Mesendoderm (in vitro differentiated cells): ENCODE measurements at regions not wholly inside any gene's neighbourhood (a gene's known extent, or its start where the extent isn't known, plus 50 kb on each side); places are given as distances from the start of the nearest gene placed in this dataset.

ENCODE experiments used
- DNase-seq: peaks from one replicate; pipeline ENCODE4 v3.0.0; 2013
- H2AK5ac ChIP-seq: 2 replicates; pipeline ENCODE4 v1.6.1; 2013; ENCODE audit warnings: low read length, inconsistent platforms
- H2BK120ac ChIP-seq: 2 replicates; pipeline ENCODE4 v1.6.1; 2013; ENCODE audit warnings: low read depth, mild to moderate bottlenecking, low read length, moderate library complexity, mixed read lengths
- H2BK15ac ChIP-seq: replicated peaks from 2 replicates; pipeline ENCODE4 v1.6.1; 2013; ENCODE audit warnings: low read depth, mild to moderate bottlenecking, moderate library complexity
- H2BK5ac ChIP-seq: 2 replicates; pipeline ENCODE4 v1.6.1; 2013; ENCODE audit warnings: low read length, inconsistent platforms
- H3K18ac ChIP-seq: 2 replicates; pipeline ENCODE4 v1.6.1; 2013; ENCODE audit warnings: mild to moderate bottlenecking, low read length, mixed read lengths
- H3K23ac ChIP-seq: one replicate; pipeline ENCODE4 v1.6.1; 2013; ENCODE audit warnings: low read length
- H3K27ac ChIP-seq: 2 replicates; pipeline ENCODE4 v1.5.1; 2013; ENCODE audit warnings: low read depth, mild to moderate bottlenecking, inconsistent platforms, low read length, moderate library complexity
- H3K27me3 ChIP-seq: 2 replicates; pipeline ENCODE4 v1.6.1; 2013; ENCODE audit warnings: low read length, control low read depth, mild to moderate bottlenecking, inconsistent platforms; ENCODE audit not compliant: insufficient read depth, poor library complexity
- H3K36me3 ChIP-seq: 2 replicates; pipeline ENCODE4 v1.6.1; 2013; ENCODE audit warnings: low read length, inconsistent platforms; ENCODE audit not compliant: control insufficient read depth, insufficient read depth
- H3K4ac ChIP-seq: one replicate; pipeline ENCODE4 v1.6.1; 2013; ENCODE audit warnings: low read depth, mild to moderate bottlenecking, low read length, moderate library complexity
- H3K4me1 ChIP-seq: 2 replicates; pipeline ENCODE4 v1.6.1; 2013; ENCODE audit warnings: low read depth, low read length, inconsistent platforms; ENCODE audit not compliant: control insufficient read depth
- H3K4me2 ChIP-seq: 2 replicates; pipeline ENCODE4 v1.6.1; 2013; ENCODE audit warnings: low read length
- H3K4me3 ChIP-seq: 2 replicates; pipeline ENCODE4 v1.5.1; 2013; ENCODE audit warnings: mild to moderate bottlenecking, low read length
- H3K56ac ChIP-seq: one replicate; pipeline ENCODE4 v1.6.1; 2013; ENCODE audit warnings: low read length
- H3K79me1 ChIP-seq: 2 replicates; pipeline ENCODE4 v1.6.1; 2013; ENCODE audit warnings: low read length, inconsistent platforms
- H3K79me2 ChIP-seq: 2 replicates; pipeline ENCODE4 v1.6.1; 2013; ENCODE audit warnings: mild to moderate bottlenecking, low read length; ENCODE audit not compliant: control insufficient read depth, insufficient read depth
- H3K9ac ChIP-seq: 2 replicates; pipeline ENCODE4 v1.6.1; 2013; ENCODE audit warnings: low read length, inconsistent platforms
- H4K5ac ChIP-seq: one replicate; pipeline ENCODE4 v1.6.1; 2013; ENCODE audit warnings: low read length
- H4K8ac ChIP-seq: one replicate; pipeline ENCODE4 v1.6.1; 2013; ENCODE audit warnings: low read depth, mild to moderate bottlenecking, control low read depth, low read length, moderate library complexity
- WGBS: extraction: QIAGEN DNeasy Blood & Tissue Kit; methylation state at CpG from one replicate; pipeline ENCODE4 v1.1.7; 2013; ENCODE audit warnings: low lambda C conversion rate, missing lambda C conversion rate; ENCODE audit not compliant: insufficient coverage; ENCODE audit errors: extremely low coverage; 5-methylcytosine and 5-hydroxymethylcytosine counted together

- peak overlapping the region; percentile 20 for H3K4me2 ChIP-seq
- no peak overlapping the region for H4K5ac ChIP-seq
- no peak overlapping the region for H4K8ac ChIP-seq
- peak overlapping the region; percentile 1 for H3K56ac ChIP-seq
- no peak overlapping the region for H3K23ac ChIP-seq
- no peak overlapping the region for H2BK120ac ChIP-seq
- H2BK15ac ChIP-seq, result no peak overlapping the region
- H3K18ac ChIP-seq, result no peak overlapping the region
- H3K27me3 ChIP-seq, result no peaks in the 10 kb centered on the region
- no CpG with 5 or more reads among the region's 7 CpGs for WGBS
- H3K4me3 ChIP-seq, result no peak overlapping the region
- no peak overlapping the region for H2BK5ac ChIP-seq
- DNase-seq, result no peak
- H3K79me1 ChIP-seq, result no peaks in the 10 kb centered on the region
- H3K79me2 ChIP-seq, result no peaks in the 10 kb centered on the region
- no peaks in the 10 kb centered on the region for H3K4me1 ChIP-seq
- H3K36me3 ChIP-seq, result no peaks in the 10 kb centered on the region
- no peak overlapping the region for H3K4ac ChIP-seq
- no peak overlapping the region for H2AK5ac ChIP-seq
- H3K27ac ChIP-seq, result no peak overlapping the region
- H3K9ac ChIP-seq, result peak overlapping the region; percentile 3
Observed at GRCh38 chr13:94968757-94969086, 256.4 kb upstream of the SOX21 start.

- no peaks in the 10 kb centered on the region for H3K36me3 ChIP-seq
- no peak overlapping the region for H3K18ac ChIP-seq
- H3K4ac ChIP-seq, result no peak overlapping the region
- peak overlapping the region; percentile 78 for H3K56ac ChIP-seq
- no peak overlapping the region for H4K8ac ChIP-seq
- H3K9ac ChIP-seq, result peak overlapping the region; percentile 46
- no peak overlapping the region for H2BK5ac ChIP-seq
- DNase-seq, result peak; percentile 74
- no peak overlapping the region for H4K5ac ChIP-seq
- no peak overlapping the region for H3K27ac ChIP-seq
- H2BK15ac ChIP-seq, result no peak overlapping the region
- H3K4me1 ChIP-seq, result no peaks in the 10 kb centered on the region
- H3K79me2 ChIP-seq, result no peaks in the 10 kb centered on the region
- H3K4me3 ChIP-seq, result peak overlapping the region; percentile 46
- no peak overlapping the region for H3K23ac ChIP-seq
- H3K79me1 ChIP-seq, result no peaks in the 10 kb centered on the region
- WGBS, result no CpG with 5 or more reads among the region's 56 CpGs
- H3K4me2 ChIP-seq, result peak overlapping the region; percentile 20
- H2BK120ac ChIP-seq, result no peak overlapping the region
- H3K27me3 ChIP-seq, result no peaks in the 10 kb centered on the region
- H2AK5ac ChIP-seq, result no peak overlapping the region
Observed at GRCh38 chr13:94968040-94968756, 255.9 kb upstream of the SOX21 start.

GRCh38 chr13:94967183-94968039 is 255.1 kb upstream of the SOX21 start:
- Histone ChIP-seq H3K56ac (peak overlapping the region; percentile 78), H3K4me1 (no peaks in the 10 kb centered on the region), H4K8ac (no peak overlapping the region), H3K27ac (no peak overlapping the region), H4K5ac (no peak overlapping the region), H2AK5ac (no peak overlapping the region), H2BK120ac (no peak overlapping the region), H3K9ac (peak overlapping the region; percentile 46), H2BK15ac (no peak overlapping the region), H3K36me3 (no peaks in the 10 kb centered on the region), H3K27me3 (no peaks in the 10 kb centered on the region), H3K4me3 (peak overlapping the region; percentile 46), H3K4ac (no peak overlapping the region), H3K4me2 (peak overlapping the region; percentile 20), H3K79me2 (no peaks in the 10 kb centered on the region), H3K18ac (no peak overlapping the region), H2BK5ac (no peak overlapping the region), H3K79me1 (no peaks in the 10 kb centered on the region), H3K23ac (no peak overlapping the region)
- WGBS, result no CpG with 5 or more reads among the region's 61 CpGs
- DNase-seq, result peak; percentile 29

GRCh38 chr13:94966422-94966955 is 254.1 kb upstream of the SOX21 start:
- Histone ChIP-seq H3K18ac (no peak overlapping the region), H3K79me2 (no peaks in the 10 kb centered on the region), H3K79me1 (no peaks in the 10 kb centered on the region), H4K5ac (no peak overlapping the region), H2BK5ac (no peak overlapping the region), H2AK5ac (no peak overlapping the region), H2BK15ac (no peak overlapping the region), H3K9ac (no peak overlapping the region), H3K36me3 (no peaks in the 10 kb centered on the region), H3K4me3 (no peak overlapping the region), H3K27me3 (no peaks in the 10 kb centered on the region), H3K23ac (no peak overlapping the region), H4K8ac (no peak overlapping the region), H3K27ac (no peak overlapping the region), H3K4me1 (no peaks in the 10 kb centered on the region), H3K4ac (no peak overlapping the region), H3K56ac (no peak overlapping the region), H3K4me2 (no peak overlapping the region), H2BK120ac (no peak overlapping the region)
- DNase-seq, result no peak
- WGBS, result no CpG with 5 or more reads among the region's 3 CpGs

- WGBS, result no CpG with 5 or more reads among the region's 4 CpGs
- no peaks in the 10 kb centered on the region for H3K36me3 ChIP-seq
- no peak overlapping the region for H3K23ac ChIP-seq
- H3K18ac ChIP-seq, result no peak overlapping the region
- H3K4me3 ChIP-seq, result no peak overlapping the region
- H3K4me1 ChIP-seq, result no peaks in the 10 kb centered on the region
- H3K56ac ChIP-seq, result no peak overlapping the region
- no peak overlapping the region for H4K5ac ChIP-seq
- no peak overlapping the region for H3K27ac ChIP-seq
- no peak overlapping the region for H3K4me2 ChIP-seq
- no peak for DNase-seq
- no peaks in the 10 kb centered on the region for H3K27me3 ChIP-seq
- H3K79me2 ChIP-seq, result no peaks in the 10 kb centered on the region
- no peak overlapping the region for H3K4ac ChIP-seq
- no peak overlapping the region for H2BK120ac ChIP-seq
- no peak overlapping the region for H2AK5ac ChIP-seq
- H3K79me1 ChIP-seq, result no peaks in the 10 kb centered on the region
- H2BK15ac ChIP-seq, result no peak overlapping the region
- H2BK5ac ChIP-seq, result no peak overlapping the region
- H4K8ac ChIP-seq, result no peak overlapping the region
- no peak overlapping the region for H3K9ac ChIP-seq
Observed at GRCh38 chr13:94959626-94960025, 247.3 kb upstream of the SOX21 start.
